ENCODE measurements at regions not wholly inside any gene's neighbourhood (a gene's known extent, or its start where the extent isn't known, plus 50 kb on each side); places are given as distances from the start of the nearest gene placed in this dataset.

DNA sequence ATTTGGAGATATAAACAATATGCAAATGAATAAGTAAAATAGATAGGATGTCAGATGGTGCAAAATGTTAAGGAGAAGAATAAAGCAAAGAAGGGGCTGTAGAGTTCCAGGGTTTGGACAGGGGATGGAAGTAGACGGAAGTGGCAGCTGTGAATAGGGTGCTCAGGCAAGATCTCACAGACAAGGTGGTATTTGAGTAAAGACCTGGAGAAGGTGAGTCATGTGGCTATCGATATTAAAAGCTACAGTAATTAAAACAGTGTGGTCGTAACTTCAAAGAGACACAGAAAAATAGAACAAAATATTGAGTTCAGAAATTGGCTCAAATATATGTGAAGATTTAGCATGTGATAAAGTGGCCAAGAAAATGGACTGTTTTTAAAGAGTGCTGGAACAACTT lies 61.3 kb upstream of the SLC38A2 start:
- Histone ChIP-seq H3K27me3 (ENCODE audit: control insufficient read depth in 5 of 5, insufficient read depth in 4 of 5, low read length in 5 of 5) (peaks cover 0 to 2% (median 0%) of the 10 kb centered on the region in 5 donors), H3K27ac (ENCODE audit: low read depth, low read length) (no peak overlapping the region), H3K9ac (ENCODE audit: low read length in 5 of 5) (no peak overlapping the region), H3K4me1 (ENCODE audit: control insufficient read depth in 5 of 5, insufficient read depth in 5 of 5, low read length in 5 of 5) (peaks cover 7 to 20% (median 17%) of the 10 kb centered on the region in 5 donors), H3K36me3 (ENCODE audit: control insufficient read depth in 5 of 5, insufficient read depth in 5 of 5, low read length in 5 of 5) (no peaks in the 10 kb centered on the region), H3K9me3 (ENCODE audit: control insufficient read depth in 5 of 5, low read length in 5 of 5) (no peaks in the 10 kb centered on the region), H3K4me3 (ENCODE audit: low read depth in 1 of 5, low read length in 5 of 5) (no peak overlapping the region)

DNA sequence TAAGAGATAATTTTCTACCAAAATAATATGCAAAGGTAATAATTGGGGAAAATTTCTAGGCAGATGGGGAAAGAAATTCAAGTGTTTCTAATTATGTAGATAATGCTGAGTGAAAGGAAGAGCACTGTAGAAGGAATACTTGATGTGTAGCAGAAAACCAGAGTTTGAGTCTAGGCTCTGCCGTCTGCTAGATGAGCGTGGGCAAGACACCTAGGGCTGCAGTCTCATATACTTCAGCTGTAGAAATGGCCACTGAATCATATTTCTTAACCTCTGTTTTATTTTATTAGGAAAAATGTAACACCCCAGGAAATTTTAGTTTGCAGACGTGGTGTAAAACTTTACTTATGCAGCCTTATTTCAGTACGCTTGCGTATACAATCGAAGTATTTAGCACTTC lies 59.8 kb upstream of the SLC38A2 start:
- no peaks in the 10 kb centered on the region for H3K36me3 ChIP-seq (ENCODE audit: control insufficient read depth in 5 of 5, insufficient read depth in 5 of 5, low read length in 5 of 5)
- peak overlapping the region; percentile 51 for H3K27ac ChIP-seq (ENCODE audit: low read depth, low read length)
- H3K4me1 ChIP-seq (ENCODE audit: control insufficient read depth in 5 of 5, insufficient read depth in 5 of 5, low read length in 5 of 5), result peaks cover 7 to 20% (median 17%) of the 10 kb centered on the region in 5 donors
- H3K27me3 ChIP-seq (ENCODE audit: control insufficient read depth in 5 of 5, insufficient read depth in 4 of 5, low read length in 5 of 5), result peaks cover 0 to 2% (median 0%) of the 10 kb centered on the region in 5 donors
- no peaks in the 10 kb centered on the region for H3K9me3 ChIP-seq (ENCODE audit: control insufficient read depth in 5 of 5, low read length in 5 of 5)
- H3K9ac ChIP-seq (ENCODE audit: low read length in 5 of 5), result no peak overlapping the region
- H3K4me3 ChIP-seq (ENCODE audit: low read depth in 1 of 5, low read length in 5 of 5), result no peak overlapping the region

DNA sequence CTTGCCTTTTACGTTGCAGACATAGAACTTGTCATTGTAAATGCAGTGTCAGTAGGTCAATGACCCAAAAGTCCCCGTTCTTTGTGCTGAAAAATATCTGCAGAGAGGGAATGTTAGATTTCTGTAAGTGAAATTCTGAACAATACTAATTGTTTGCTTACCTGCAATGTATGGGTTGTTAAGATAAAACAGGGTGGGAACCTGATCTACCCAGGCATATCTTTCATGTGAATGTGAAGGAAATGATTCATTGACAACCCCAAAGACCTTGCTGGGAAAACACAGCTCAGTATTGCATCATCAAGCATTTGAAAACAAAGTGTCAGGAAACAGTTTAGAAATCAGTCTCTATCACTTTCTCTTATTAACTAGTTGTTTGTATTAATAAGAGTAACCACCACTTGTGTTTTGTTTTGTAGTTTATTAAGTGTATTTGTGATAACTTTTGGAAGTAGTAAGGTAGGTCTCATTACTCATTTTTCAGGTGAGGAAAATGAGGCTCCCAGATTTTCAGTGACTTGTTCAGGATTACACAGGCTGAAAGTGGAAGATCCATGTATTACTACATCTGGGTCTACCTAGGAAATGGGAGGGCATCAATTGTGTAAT lies 57.9 kb upstream of the SLC38A2 start:
- Histone ChIP-seq H3K36me3 (ENCODE audit: control insufficient read depth in 5 of 5, insufficient read depth in 5 of 5, low read length in 5 of 5) (no peaks in the 10 kb centered on the region), H3K27ac (ENCODE audit: low read depth, low read length) (peak overlapping the region; percentile 42), H3K27me3 (ENCODE audit: control insufficient read depth in 5 of 5, insufficient read depth in 4 of 5, low read length in 5 of 5) (peaks cover 0 to 2% (median 0%) of the 10 kb centered on the region in 5 donors), H3K4me1 (ENCODE audit: control insufficient read depth in 5 of 5, insufficient read depth in 5 of 5, low read length in 5 of 5) (peaks cover 7 to 20% (median 17%) of the 10 kb centered on the region in 5 donors), H3K9ac (ENCODE audit: low read length in 5 of 5) (peak overlapping the region in 1 of 5 donors; percentile 42), H3K4me3 (ENCODE audit: low read depth in 1 of 5, low read length in 5 of 5) (no peak overlapping the region), H3K9me3 (ENCODE audit: control insufficient read depth in 5 of 5, low read length in 5 of 5) (peaks cover 0 to 3% (median 0%) of the 10 kb centered on the region in 5 donors)

All from subcutaneous abdominal adipose tissue (tissue), 5 donors.